SK-N-SH (cell line): ENCODE measurements at regions not wholly inside any gene's neighbourhood (a gene's known extent, or its start where the extent isn't known, plus 50 kb on each side); places are given as distances from the start of the nearest gene placed in this dataset.

Source experiments
- CTCF ChIA-PET: fragments of 300-600, 350-600 bp; formaldehyde crosslinking; extraction: SDS; loops from one replicate; lab custom pipeline; 2021; lab: Yijun Ruan, JAX
- POLR2A ChIA-PET: fragments of 350-600 bp; sonication (Branson Sonifier 250); formaldehyde crosslinking; extraction: SDS; loops from one replicate; lab custom pipeline; 2020; ENCODE audit warnings: antibody characterized with exemption, inconsistent platforms; lab: Yijun Ruan, JAX
- DNase-seq: peaks from one replicate; pipeline ENCODE4 v3.0.0; 2012
- H2AFZ ChIP-seq: fragments of 200-600 bp; sonication (generic); 2 replicates; pipeline ENCODE4 v1.8.1; 2016; ENCODE audit warnings: antibody characterized with exemption, mild to moderate bottlenecking, low read depth
- H3F3A ChIP-seq: fragments of 200-600 bp; sonication (generic); replicated peaks from 2 replicates; pipeline ENCODE3; 2016; ENCODE audit warnings: antibody characterized with exemption, mild to moderate bottlenecking; ENCODE audit not compliant: insufficient read depth
- H3K27ac ChIP-seq, 2 experiments: fragments of 200-500 bp in 1 of 2; fragments of 200-600 bp in 1 of 2; sonication (Bioruptor generic) in 1 of 2; sonication (generic), shearing (Covaris generic) in 1 of 2; 2 replicates each; pipeline versions ENCODE4 v1.5.1 to v1.6.1; 2014 to 2016; ENCODE audit warnings: low read depth in 2 of 2, inconsistent platforms in 1 of 2, low read length in 1 of 2, mild to moderate bottlenecking in 1 of 2, mixed read lengths in 1 of 2
- H3K27me3 ChIP-seq: fragments of 200-600 bp; sonication (generic), shearing (Covaris generic); 2 replicates; pipeline ENCODE4 v1.6.1; 2016; ENCODE audit warnings: mixed run types; ENCODE audit not compliant: insufficient read depth
- H3K36me3 ChIP-seq, 2 experiments: fragments of 200-500 bp in 1 of 2; fragments of 200-600 bp in 1 of 2; sonication (Bioruptor generic) in 1 of 2; sonication (generic) in 1 of 2; replicated peaks in 1 of 2; 2 replicates each; pipeline versions ENCODE3 to v1.5.1; 2014 to 2016; ENCODE audit warnings: low read length in 1 of 2, mild to moderate bottlenecking in 1 of 2; ENCODE audit not compliant: insufficient read depth in 2 of 2, control insufficient read depth in 1 of 2
- H3K4me1 ChIP-seq, 2 experiments: fragments of 200-500 bp in 1 of 2; fragments of 200-600 bp in 1 of 2; sonication (Bioruptor generic) in 1 of 2; sonication (generic), shearing (Covaris generic) in 1 of 2; 2 replicates each; pipeline versions ENCODE4 v1.5.1 to v1.6.1; 2014 to 2016; ENCODE audit warnings: low read depth in 1 of 2, low read length in 1 of 2, mixed run types in 1 of 2; ENCODE audit not compliant: insufficient read depth in 2 of 2, control insufficient read depth in 1 of 2
- H3K4me2 ChIP-seq: fragments of 200-600 bp; sonication (generic), shearing (Covaris generic); 2 replicates; pipeline ENCODE4 v1.6.1; 2017; ENCODE audit warnings: mixed run types
- H3K4me3 ChIP-seq, 2 experiments: fragments of 200-500 bp in 1 of 2; fragments of 200-600 bp in 1 of 2; sonication (Bioruptor generic) in 1 of 2; sonication (generic), shearing (Covaris generic) in 1 of 2; 2 replicates each; pipeline versions ENCODE4 v1.5.1 to v1.8.1; 2014 to 2016; ENCODE audit warnings: low read depth in 2 of 2, inconsistent platforms in 1 of 2, low read length in 1 of 2, mild to moderate bottlenecking in 1 of 2, mixed read lengths in 1 of 2, moderate library complexity in 1 of 2
- H3K79me2 ChIP-seq: fragments of 200-600 bp; sonication (generic); 2 replicates; pipeline ENCODE4 v1.8.1; 2017; ENCODE audit warnings: mild to moderate bottlenecking; ENCODE audit not compliant: insufficient read depth
- H3K9ac ChIP-seq: fragments of 200-600 bp; sonication (generic); 2 replicates; pipeline ENCODE4 v1.6.1; 2017; ENCODE audit warnings: mixed run types
- H3K9me2 ChIP-seq: fragments of 200-600 bp; sonication (generic); 2 replicates; pipeline ENCODE4 v1.6.1; 2017; ENCODE audit warnings: mixed run types
- H3K9me3 ChIP-seq: fragments of 200-600 bp; sonication (generic); 2 replicates; pipeline ENCODE4 v1.6.1; 2017; ENCODE audit warnings: mixed run types, mild to moderate bottlenecking, moderate library complexity
- H4K20me1 ChIP-seq: fragments of 200-600 bp; sonication (generic); 2 replicates; pipeline ENCODE4 v1.6.1; 2017; ENCODE audit warnings: mild to moderate bottlenecking, mixed run types; ENCODE audit not compliant: insufficient read depth
- CTCF ChIP-seq: fragments of 200-600 bp; sonication (generic); IDR thresholded peaks from 2 replicates; pipeline ENCODE4 v1.6.1; 2017; ENCODE audit warnings: antibody characterized with exemption, mild to moderate bottlenecking, moderate library complexity
- FOSL2 ChIP-seq: IDR thresholded peaks from 2 replicates; pipeline ENCODE4 v1.4.0; 2012; ENCODE audit warnings: low read depth, mild to moderate bottlenecking, moderate library complexity, borderline replicate concordance
- FOXJ3 ChIP-seq: sonication (generic); formaldehyde crosslinking; IDR thresholded peaks from 2 replicates; pipeline ENCODE4 v1.5.1; 2020; ENCODE audit warnings: mild to moderate bottlenecking, missing genetic modification reagents
- IRF3 ChIP-seq: fragments of 150-350 bp; IDR thresholded peaks from 2 replicates; pipeline ENCODE4 v1.6.1; 2016; ENCODE audit warnings: mild to moderate bottlenecking, low read depth, low read length
- MAX ChIP-seq: IDR thresholded peaks from 2 replicates; pipeline ENCODE4 v1.4.0; 2012; ENCODE audit warnings: low read depth
- NRF1 ChIP-seq: IDR thresholded peaks from 2 replicates; pipeline ENCODE4 v1.6.1; 2012; ENCODE audit warnings: low read depth, mild to moderate bottlenecking, low read length
- POLR2AphosphoS5 ChIP-seq: IDR thresholded peaks from 2 replicates; pipeline ENCODE4 v1.6.1; 2012; ENCODE audit warnings: low read depth, low read length
- RAD21 ChIP-seq: IDR thresholded peaks from 2 replicates; pipeline ENCODE4 v1.6.1; 2012; ENCODE audit warnings: mild to moderate bottlenecking, low read length
- REST ChIP-seq: IDR thresholded peaks from 2 replicates; pipeline ENCODE4 v1.6.1; 2012; ENCODE audit warnings: mild to moderate bottlenecking, low read depth, low read length, moderate library complexity
- RXRA ChIP-seq: IDR thresholded peaks from 2 replicates; pipeline ENCODE4 v1.4.0; 2012; ENCODE audit warnings: low read depth, mild to moderate bottlenecking, borderline replicate concordance
- TAF1 ChIP-seq: IDR thresholded peaks from 2 replicates; pipeline ENCODE4 v1.6.1; 2012; ENCODE audit warnings: low read depth, mild to moderate bottlenecking, low read length, moderate library complexity, borderline replicate concordance
- WGBS: methylation state at CpG from one replicate; pipeline ENCODE4 v1.1.6; 2017; ENCODE audit warnings: low lambda C conversion rate; 5-methylcytosine and 5-hydroxymethylcytosine counted together

- DNase-seq: peak; percentile 6
- Histone ChIP-seq H3K9me2 (no peaks in the 10 kb centered on the region), H3K36me3 (no peaks in the 10 kb centered on the region), H3K9me3 (no peaks in the 10 kb centered on the region), H4K20me1 (no peaks in the 10 kb centered on the region), H3K27me3 (no peaks in the 10 kb centered on the region), H3K27ac (no peak overlapping the region), H3K79me2 (no peaks in the 10 kb centered on the region), H3K4me1 (no peaks in the 10 kb centered on the region), H3K4me3 (no peak overlapping the region), H2AFZ (no peak overlapping the region), H3K9ac (no peak overlapping the region), H3K4me2 (no peak overlapping the region), H3F3A (no peaks in the 10 kb centered on the region)
- ChIA-PET POLR2A (no interaction called here), CTCF (interaction anchor here (0.7 to 3.9 kb wide), 9 partner anchors 9 to 968 kb away, joined by 3 to 38 read pairs (median 4); no protein-coding TSS in a partner anchor)
- peak; percentile 33 for TF ChIP-seq CTCF
- no peak for TF ChIP-seq POLR2AphosphoS5
- TF ChIP-seq RAD21: peak; percentile 38
- 21% methylated on average over 5 of the region's 5 CpGs for WGBS
Measured at GRCh38 chr9:12554636-12555035, 138.5 kb upstream of the TYRP1 start.

- H3K4me2 ChIP-seq: no peak overlapping the region
- no peaks in the 10 kb centered on the region for H4K20me1 ChIP-seq
- H3K27me3 ChIP-seq: no peaks in the 10 kb centered on the region
- WGBS: 59% methylated on average over 5 of the region's 5 CpGs
- H3K9me3 ChIP-seq: no peaks in the 10 kb centered on the region
- CTCF ChIA-PET: no interaction called here
- DNase-seq: no peak
- no peaks in the 10 kb centered on the region for H3K36me3 ChIP-seq
- no peak overlapping the region for H2AFZ ChIP-seq
- no peaks in the 10 kb centered on the region for H3F3A ChIP-seq
- no peaks in the 10 kb centered on the region for H3K79me2 ChIP-seq
- TF ChIP-seq FOXJ3 (CRISPR knock-in tag) (no peak), REST (no peak), TAF1 (no peak), RXRA (no peak), MAX (no peak), RAD21 (no peak), NRF1 (no peak), POLR2AphosphoS5 (no peak), FOSL2 (no peak), IRF3 (no peak)
- TF ChIP-seq, all 33 proteins: peak for 0
- Histone ChIP-seq H3K27ac (no peak overlapping the region), H3K4me3 (no peak overlapping the region), H3K9me2 (no peaks in the 10 kb centered on the region), H3K4me1 (no peaks in the 10 kb centered on the region), H3K9ac (no peak overlapping the region)
- POLR2A ChIA-PET: no interaction called here
Measured at GRCh38 chr9:12566404-12567090, 126.6 kb upstream of the TYRP1 start.
